Activated CD4-positive, CD25-positive, alpha-beta regulatory T cell (primary cell): ENCODE measurements at regions not wholly inside any gene's neighbourhood (a gene's known extent, or its start where the extent isn't known, plus 50 kb on each side); places are given as distances from the start of the nearest gene placed in this dataset.

Experiments used
- DNase-seq, 4 experiments: peaks; one replicate each; lab custom pipeline; 2025; lab: John Stamatoyannopoulos, UW

DNA sequence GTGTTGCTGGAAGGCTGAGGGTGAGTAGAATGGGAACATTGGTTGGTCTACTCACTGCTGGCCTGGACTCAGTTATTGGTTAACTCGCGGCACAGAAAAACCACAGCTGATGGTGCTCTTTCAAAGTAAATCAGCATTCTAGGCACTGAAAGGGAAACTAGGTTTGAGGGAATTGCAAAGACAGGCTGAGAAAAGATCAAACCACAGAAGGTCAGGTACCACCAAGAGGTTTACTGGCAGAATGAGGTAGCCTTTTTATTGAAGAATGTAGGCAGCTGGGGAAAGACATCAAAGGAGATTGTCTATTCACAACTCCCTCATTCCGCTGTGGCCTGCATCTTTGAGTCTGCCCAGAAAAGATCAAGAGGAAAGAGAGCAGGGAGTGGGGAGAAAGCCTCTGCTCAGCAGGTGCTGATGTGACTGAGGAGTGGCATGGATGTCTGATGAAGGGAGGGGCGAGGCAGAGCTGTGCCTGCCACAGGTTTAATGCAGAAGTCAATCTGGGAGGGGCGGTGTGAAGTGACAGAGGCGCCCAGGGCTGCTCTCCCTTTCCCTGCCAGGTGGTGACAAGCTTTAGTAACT is 255.5 kb downstream of the MAN2A1 start:
- DNase-seq: no peak

DNA sequence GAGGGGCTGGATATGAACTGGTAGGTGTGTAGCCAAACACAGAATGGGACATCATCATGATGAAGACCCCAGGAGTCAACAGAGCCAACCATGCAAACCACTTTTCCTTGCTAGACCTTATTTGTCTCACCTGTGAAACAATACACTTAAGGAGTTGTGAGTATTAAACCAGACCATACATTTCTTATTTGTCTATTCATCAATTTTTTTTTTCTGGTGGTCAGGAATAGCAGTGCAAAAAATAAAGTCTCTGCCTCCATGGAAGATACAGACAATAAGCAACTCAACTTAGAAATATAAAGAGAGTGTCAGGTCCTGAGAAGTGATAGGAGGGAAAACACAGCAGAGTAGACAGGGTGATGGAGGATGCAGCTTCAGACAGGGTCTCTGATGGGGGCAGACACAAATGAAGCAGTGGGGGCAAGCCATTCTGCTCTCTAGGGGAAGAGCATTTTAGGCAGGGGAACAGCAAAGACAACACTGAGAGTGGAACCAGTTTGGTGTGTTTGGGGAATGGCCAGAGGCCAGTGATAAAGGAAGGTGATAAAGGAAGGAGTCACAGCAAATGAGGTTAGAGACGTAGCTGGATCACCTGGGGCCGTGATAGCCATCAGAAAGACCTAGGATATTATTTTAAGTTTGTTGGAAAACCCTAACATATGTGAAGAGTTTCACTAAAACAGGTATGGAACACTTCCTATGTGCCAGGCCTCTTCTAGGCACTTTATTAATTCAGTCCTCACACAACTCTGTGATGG is 256.2 kb downstream of the MAN2A1 start:
- DNase-seq: no peak

DNA sequence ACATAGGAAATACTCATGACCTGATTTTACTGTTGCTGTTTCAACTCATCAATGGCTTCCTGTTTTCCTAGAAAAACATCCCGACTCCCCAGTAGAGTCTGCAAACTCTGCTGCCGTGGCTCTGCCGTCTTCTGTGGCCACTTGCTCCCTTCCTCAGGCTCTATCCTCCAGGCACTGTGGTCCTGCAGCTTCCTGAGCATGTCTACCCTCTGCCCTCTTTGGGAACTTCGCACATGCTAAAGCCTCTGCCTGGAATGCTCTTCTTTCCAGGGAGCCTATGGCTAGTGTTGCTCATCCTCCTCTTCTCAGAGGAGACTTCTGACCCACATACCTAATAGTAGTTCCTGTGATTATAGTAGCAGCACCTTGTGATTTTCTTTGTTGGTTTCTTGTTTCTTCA is 256.9 kb downstream of the MAN2A1 start:
- DNase-seq: no peak

DNA sequence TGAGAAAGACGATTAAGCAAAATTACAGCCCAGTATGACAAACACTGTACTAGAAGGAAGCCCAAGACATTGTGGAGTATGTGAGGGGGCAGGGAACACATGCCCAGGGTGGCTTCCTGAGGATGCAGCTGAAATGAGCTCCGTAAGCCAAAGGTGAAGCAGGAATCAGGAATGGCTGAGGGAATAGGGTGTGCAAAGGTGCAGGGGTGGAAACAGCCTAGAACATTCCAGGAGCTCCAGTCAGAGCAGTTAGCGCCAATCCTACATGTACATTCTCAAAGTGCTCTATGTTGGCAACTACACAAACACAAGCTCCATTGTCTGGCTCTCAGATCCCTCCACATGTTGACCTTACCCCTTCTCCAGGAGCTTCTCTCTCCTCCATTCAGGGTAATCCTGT is 257.9 kb downstream of the MAN2A1 start:
- DNase-seq: no peak

DNA sequence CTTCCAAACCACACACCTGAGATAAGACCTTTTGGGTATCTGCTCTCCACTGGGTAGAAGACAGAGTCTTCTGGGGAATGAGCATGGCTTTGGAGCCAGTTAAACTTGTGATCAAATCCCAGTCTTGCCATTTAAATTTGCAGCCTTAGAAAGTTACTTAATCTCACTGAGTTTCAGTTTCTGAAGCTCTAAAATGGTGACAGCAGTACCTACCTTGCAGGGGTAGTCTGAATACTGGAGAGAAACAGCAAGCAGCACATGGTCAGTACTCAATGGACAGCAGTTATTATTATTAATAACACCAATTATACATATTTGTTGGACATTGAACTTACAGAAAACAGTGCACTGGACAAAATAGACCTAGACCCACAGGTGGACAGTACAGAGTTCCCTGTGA is 260.9 kb downstream of the MAN2A1 start:
- DNase-seq: no peak

DNA sequence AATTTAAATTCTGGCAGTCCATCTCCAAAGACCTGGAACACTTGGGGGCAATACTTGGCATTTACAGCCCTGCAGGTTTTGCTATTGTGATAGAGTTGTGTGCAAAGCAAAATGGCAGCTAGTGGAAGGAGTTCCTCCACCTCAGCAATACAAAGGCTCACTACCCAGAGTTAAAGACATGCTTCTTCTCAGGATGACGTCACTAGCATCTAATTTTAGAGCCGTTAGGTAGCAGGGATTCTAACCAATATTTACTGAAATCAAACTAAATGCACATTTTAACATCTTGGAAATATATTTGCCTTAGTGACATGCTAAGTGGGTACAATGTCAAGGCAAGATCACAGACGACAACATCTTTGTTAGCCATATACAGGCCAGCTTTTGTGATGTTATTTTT is 261.6 kb downstream of the MAN2A1 start:
- no peak for DNase-seq

DNA sequence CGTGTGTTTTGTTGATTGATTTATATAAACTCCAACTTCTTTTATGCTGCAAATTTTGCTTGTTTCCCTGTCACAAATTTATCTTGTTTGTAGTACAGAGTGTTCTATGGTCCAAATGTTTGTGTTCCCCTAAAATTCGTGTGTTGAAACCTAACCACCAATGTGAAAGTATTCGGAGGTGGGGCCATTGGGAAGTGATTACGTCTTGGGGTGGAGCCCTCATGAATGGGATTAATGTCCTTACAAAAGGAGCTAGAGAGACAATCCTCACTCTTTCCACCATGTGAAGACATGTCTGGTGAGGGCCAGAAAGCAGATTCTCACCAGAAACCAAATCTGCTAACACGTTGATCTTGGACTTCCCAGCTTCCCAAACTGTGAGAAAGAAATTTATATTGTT is 262.0 kb downstream of the MAN2A1 start:
- DNase-seq: no peak

DNA sequence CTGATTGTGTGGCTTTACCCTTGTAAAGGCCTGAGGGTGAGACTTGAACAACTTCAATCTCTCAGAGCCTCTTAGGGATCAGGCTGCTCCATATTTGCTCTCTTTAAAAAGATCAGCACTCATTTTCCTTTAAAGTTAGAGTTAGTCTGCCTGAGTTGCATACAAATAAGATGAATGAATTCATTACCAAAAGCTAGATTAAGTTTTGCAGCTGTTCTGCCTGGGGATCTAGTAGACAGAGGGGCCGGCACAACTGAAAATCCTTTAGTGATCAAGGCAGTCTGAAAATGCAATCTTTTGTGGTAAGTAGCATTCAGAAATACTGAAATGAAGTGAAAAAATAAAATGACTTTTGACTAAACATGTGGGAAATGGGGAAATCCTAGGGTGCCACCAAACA is 264.0 kb downstream of the MAN2A1 start:
- no peak for DNase-seq

DNA sequence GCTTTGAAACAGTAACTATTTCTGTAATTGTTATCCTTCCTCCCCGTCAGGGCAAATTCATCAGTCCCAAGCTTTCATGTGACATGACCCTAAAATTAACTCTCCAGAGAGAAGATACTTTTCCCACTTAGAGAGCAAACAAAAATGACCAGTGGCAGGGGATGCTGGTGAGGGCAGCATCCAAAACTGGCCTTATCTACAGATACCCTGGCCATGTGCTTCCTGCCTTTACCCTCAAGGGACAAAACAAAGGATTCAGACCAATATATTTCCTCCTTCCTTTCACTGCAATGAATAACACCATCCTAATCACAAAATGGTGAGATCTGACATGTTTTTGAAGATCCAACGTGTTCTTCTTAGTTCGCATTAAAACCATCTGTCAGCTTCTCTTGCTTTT is 267.2 kb downstream of the MAN2A1 start:
- DNase-seq: no peak

DNA sequence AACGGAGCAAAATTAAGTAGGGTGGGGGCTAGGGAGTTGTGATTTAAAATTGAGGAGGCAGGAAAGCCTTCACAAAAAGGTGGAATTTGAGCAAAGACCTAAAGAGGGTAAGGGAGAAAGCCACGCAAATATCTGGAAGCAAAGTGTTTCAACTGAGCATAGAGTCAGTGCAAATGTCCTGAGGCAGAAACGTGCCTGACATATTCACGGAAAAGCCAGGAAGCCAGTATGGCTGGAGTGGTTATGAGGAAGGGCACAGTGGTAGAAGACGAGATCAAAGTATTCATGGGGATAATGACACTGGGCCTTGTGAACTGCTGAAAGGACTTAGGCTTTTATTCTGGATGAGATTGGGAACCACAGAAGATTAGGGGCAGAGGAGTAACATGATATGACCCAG is 268.4 kb downstream of the MAN2A1 start:
- no peak for DNase-seq

DNA sequence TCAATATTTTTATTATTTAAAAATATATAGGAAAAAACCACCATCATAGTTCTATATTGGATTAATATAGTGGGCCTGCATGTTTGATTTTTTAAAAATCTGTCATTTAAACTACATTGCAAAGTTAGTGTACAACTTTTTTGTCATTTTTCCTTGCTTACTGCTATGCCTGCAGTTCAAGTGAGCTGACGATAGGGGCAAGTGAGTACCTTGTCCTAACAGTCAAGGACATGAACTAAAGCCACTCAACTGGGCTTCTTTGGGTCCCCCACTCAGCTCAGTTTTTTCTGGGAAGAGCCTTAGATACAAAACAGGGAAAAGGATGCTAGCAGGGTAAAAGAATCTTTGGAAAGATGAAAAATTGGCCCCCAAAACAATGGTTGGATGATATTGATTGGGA is 269.9 kb downstream of the MAN2A1 start:
- no peak for DNase-seq

DNA sequence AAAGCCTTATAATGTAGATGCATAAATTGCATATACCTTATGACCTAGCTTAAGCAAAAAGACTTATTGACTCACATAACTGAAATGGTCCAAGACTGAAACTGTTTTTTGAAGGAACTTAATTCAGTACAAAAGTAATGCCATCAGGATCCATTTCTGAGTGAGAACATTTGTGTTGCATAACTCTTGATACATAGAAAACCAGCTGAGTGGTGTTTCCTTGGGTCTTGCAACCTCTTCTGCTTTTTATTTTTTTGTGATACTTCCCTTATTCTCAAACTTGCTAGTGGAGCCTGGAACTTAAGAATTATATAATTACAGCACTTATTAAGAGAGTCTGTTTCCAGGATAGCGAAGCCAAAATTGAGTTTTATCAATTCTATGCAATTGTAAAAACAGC is 272.0 kb downstream of the MAN2A1 start:
- no peak for DNase-seq

DNA sequence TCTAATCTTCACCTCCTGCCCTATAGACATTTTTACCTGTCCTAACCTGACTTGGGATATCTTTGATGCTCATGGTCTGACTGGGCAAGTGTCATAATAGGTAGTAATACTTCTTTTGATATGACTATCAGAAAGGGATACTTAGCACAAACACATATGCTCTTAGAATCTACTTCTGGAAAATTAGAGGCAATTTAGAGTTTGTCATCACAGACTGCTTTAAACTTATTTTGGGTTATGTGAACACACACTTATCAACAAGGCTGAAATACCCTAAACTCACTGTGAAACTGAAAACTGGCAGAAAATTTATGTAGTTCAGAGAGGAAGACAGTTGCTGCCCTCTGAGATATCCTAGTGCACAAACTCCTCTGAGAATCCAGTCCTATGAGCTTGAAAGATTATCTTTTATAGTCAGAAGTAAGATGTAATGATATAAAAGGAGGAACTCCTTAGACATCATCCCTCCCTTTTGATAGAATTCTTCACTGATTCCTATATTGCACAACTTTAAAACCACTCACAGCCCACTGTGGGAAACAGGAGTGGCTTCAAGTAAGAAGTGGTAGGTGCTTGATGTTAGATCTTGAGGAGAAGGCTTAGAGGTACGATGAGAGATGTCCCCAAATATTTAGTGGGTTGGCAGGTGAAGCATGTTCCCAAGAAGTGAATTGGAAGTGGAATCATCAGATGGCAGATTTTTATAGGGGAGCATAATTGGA is 273.3 kb downstream of the MAN2A1 start:
- no peak for DNase-seq

DNA sequence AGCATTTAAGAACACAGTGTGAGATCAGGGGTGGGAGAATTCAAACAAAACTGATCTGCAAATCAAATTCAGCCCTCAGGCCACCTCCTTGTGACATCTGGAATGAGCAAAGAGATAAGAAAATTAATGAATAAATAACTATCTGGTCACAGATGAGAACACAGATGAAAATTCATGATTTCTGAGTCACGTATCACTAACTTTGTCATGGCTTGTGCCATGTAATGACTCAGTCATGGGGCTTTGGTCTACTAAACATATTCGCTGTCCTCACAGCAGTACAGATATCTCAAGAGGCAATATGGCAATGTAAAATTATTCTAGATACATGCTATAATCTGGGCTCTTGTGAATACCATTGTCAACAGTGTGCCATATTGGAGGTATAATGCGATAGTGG is 274.4 kb downstream of the MAN2A1 start:
- DNase-seq: no peak

DNA sequence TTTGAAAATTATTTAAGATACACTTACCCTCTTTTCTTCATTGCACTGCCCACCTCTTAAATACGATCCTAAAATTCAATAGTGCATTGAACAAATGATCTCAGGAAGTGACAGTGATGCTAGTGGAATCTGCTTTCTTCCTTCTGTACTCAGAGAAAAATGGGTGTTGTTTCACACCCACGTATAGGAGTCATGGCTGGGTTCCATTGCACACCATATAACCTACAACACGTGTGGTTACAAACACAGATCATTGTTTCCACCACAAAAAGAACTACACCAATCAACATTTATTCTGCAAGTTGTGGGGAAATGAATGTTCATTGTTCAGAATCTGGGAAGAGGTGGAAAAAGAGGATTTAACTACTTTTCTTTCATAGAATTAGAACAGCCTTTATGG is 275.9 kb downstream of the MAN2A1 start:
- DNase-seq: no peak

DNA sequence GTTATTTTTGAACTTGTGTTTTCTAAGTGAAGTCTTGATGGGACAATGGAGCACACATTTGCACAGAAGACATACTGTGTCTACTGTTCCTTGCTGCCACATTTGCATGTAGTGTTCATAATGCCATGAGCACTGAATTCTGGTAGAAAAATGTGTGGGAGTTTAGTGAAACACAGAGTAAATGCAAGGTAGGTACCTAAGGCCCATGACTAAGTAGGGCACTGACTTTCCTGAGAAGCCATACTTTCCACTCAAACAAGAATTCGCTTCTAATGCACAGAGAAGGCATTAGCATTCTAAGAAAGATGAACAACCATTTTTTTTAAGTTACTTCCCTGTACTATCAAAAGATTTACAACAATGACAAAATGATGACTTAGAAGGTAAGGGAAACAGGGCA is 282.2 kb downstream of the MAN2A1 start:
- DNase-seq: no peak

DNA sequence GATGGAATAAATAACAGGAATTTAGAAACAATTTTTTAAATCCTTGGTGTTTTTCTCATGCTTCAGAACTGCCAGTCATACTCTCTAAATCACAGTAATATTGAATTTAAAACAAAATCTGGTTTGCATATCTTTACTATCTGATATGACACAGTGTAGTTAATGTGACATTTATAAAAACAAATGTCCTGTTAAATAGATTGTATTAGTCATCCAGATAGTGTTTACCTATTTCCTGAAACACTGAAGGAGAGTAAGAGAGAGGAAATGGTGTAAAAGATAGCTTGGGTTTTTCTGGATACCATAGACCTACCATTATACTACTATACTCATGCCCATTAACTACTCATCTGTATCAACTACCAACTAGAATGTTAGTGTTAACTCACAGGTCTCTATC is 292.3 kb downstream of the MAN2A1 start:
- DNase-seq: no peak

DNA sequence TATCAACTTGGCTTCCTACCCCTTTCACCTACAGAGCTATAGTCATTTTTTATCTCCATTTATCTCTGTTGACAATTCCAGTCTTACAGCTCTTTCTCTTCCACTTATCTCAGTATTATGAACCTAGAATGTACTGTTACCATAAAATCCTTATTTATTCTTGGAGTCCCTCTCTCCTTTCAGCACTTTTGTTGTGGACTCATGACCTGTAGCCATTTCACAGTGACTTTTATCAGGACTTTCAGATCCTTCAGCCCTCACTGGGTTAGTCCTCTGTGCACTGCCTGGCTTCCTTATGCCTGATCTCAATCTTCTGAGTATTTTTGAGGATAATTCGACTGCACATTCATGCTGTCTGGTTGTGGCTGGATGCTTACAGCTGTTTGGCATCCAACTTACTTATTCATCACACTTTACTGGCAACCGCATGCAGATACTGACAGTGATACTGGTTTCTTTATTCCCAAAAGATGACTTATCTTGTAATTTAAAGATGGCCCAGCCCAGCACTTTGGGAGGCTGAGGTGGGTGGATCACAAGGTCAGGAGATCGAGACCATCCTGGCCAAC is 293.3 kb downstream of the MAN2A1 start:
- no peak for DNase-seq

DNA sequence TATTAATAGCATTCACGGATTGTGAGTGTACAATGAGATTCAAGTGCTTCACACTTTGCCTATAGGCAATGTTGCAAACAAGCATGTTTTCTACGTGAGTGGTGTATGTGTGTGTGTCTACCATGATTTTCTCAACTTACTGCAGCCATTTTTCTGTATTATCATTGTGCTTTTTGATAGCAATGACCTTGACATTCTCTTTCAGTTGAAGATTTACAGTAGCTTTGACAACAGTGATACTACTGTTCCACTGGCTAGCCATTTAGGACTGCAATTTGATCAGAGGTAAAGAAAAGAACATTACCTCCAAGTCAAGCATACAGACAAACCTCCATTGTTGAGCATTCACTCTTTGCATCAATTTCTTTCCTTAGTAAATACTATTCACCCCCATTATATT is 297.0 kb downstream of the MAN2A1 start:
- DNase-seq: no peak

DNA sequence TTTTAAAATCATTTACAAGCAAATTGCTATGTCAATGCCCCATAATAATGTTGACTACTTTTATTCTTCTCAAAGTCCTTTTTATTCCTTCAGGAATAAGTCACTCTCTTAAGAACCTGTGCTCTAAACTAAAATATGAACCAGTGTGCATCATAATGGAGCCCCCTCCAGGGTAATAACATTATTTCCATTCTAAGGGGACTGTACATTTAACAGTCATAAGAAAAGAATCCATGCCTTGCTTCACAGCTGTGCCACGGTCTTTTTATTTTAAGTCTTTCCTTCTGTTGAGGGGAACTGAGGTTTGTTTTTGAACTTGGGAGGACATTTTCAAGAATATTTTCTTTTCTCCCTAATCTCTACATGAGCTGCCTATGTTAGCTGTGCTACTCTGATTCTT is 297.6 kb downstream of the MAN2A1 start:
- DNase-seq: no peak

DNA sequence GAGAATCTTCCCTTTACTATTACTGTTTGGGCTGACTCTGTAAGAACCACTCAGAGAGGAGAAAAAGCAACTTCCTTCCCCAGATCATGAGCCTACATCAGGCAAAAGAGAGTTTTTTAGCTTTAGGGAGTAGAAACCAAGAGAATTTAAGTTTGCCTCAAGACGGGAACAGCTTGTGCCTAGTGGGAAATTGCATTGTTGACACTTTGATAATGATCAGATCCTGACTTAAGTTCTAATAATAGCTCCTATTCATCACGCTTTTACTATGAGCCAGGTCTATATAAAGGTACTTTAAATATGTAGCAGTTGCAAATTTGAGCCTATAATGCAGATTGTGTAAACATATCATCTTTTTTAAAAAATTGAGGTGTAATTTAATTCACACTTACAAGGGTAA is 298.2 kb downstream of the MAN2A1 start:
- no peak for DNase-seq

DNA sequence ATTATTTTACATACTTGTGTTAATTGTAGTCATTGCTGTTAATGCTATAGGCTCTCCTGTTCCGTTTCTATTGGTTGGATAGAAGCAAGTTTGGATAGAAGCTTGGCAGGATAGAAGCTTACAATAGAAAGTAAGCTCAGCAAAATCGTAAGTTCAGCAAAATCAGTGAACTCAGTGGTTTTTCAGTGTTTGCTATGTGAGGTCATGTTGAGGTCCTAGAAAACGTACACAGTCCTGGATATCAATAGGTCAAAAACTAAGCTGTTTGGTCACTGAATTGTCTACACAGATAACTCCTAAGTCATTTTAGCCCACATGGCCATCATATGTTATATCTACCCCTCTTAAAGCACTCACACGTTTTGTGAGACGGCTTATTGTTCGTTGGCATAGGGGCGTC is 299.4 kb downstream of the MAN2A1 start:
- no peak for DNase-seq
